ENCODE measurements at regions not wholly inside any gene's neighbourhood (a gene's known extent, or its start where the extent isn't known, plus 50 kb on each side); places are given as distances from the start of the nearest gene placed in this dataset.
"Not testable (repeated sequence)": the region's sequence is repeated elsewhere in the genome, so short reads cannot be mapped to it uniquely, and the experiment has no call there.

DNA sequence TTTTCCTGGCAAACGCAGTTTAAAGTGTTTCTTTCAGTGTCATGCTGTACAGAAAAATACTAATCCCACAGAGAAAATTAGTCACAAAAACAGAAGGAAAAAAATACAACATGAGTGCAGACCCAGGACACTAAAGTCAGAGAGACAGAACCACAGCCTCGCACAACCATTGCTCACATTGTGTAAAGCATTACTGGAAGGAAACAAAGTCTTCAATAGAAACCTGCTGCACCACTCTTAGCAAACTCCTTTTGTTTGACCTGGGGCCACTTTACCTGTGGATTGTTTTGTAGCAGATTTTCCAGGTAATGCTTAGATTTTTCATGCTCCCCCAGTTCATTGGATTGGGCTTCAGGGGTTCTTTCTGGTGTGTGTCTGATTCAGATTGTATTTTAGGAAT, 131.8 kb upstream of the TMLHE start:
- Histone ChIP-seq H3K9me3 (ENCODE audit: control insufficient read depth, insufficient read depth, low read length) (no peaks in the 10 kb centered on the region), H3K4me3 (ENCODE audit: low read depth, low read length) (no peak overlapping the region), H3K27me3 (ENCODE audit: control insufficient read depth, insufficient read depth, low read length) (no peaks in the 10 kb centered on the region), H3K27ac (ENCODE audit: low read depth, low read length) (no peak overlapping the region)
- DNase-seq (ENCODE audit: low read depth, low spot score) = no peak
- CTCF ChIA-PET = no interaction called here
- TF ChIP-seq, protein P1, sequence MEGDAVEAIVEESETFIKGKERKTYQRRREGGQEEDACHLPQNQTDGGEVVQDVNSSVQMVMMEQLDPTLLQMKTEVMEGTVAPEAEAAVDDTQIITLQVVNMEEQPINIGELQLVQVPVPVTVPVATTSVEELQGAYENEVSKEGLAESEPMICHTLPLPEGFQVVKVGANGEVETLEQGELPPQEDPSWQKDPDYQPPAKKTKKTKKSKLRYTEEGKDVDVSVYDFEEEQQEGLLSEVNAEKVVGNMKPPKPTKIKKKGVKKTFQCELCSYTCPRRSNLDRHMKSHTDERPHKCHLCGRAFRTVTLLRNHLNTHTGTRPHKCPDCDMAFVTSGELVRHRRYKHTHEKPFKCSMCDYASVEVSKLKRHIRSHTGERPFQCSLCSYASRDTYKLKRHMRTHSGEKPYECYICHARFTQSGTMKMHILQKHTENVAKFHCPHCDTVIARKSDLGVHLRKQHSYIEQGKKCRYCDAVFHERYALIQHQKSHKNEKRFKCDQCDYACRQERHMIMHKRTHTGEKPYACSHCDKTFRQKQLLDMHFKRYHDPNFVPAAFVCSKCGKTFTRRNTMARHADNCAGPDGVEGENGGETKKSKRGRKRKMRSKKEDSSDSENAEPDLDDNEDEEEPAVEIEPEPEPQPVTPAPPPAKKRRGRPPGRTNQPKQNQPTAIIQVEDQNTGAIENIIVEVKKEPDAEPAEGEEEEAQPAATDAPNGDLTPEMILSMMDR (IDR thresholded peaks at IDR 0.05; ENCODE audit: low read depth, low read length) = no peak
- POLR2A ChIA-PET = no interaction called here

- H3K27ac ChIP-seq (ENCODE audit: low read depth, low read length); CTCF ChIA-PET; H3K27me3 ChIP-seq (ENCODE audit: control insufficient read depth, insufficient read depth, low read length); H3K9me3 ChIP-seq (ENCODE audit: control insufficient read depth, insufficient read depth, low read length); DNase-seq (ENCODE audit: low read depth, low spot score); POLR2A ChIA-PET; H3K4me3 ChIP-seq (ENCODE audit: low read depth, low read length): not testable (repeated sequence)
Observed at GRCh38 chrX:155728335-155728734, 115.6 kb upstream of the TMLHE start.

GRCh38 chrX:155718972-155719586, 106.3 kb upstream of the TMLHE start:
- TF ChIP-seq, protein P1 (IDR thresholded peaks at IDR 0.05; ENCODE audit: low read depth, low read length) = no peak
- H3K27me3 ChIP-seq (ENCODE audit: control insufficient read depth, insufficient read depth, low read length) = no peaks in the 10 kb centered on the region
- H3K4me3 ChIP-seq (ENCODE audit: low read depth, low read length) = no peak overlapping the region
- no peaks in the 10 kb centered on the region; the same call in 1 of the 2 replicates for H3K9me3 ChIP-seq (ENCODE audit: control insufficient read depth, insufficient read depth, low read length)
- ChIA-PET POLR2A (no interaction called here), CTCF (no interaction called here)
- no peak for DNase-seq (ENCODE audit: low read depth, low spot score)
- H3K27ac ChIP-seq (ENCODE audit: low read depth, low read length) = no peak overlapping the region

DNA sequence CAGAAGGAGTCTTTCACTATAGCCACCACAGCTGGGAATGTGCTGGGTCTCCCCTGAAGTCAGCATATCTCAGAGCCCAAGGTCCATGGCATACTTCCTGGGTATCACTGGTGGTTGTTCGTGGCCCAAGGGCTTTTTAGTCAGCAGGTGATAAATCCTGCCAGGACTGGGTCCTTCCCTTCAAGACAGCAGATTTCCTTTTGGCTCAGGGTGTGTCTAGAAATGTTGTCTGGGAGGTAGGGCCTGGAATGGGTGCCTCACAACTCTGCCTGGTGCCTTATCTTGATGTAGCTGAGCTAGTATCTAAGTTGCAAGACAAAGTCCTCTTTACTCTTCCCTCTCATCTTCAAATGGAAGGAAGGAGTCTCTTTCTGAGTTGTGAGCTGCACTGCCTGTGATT, 102.4 kb upstream of the TMLHE start:
- ChIA-PET CTCF (no interaction called here), POLR2A (no interaction called here)
- Histone ChIP-seq H3K4me3 (ENCODE audit: low read depth, low read length) (no peak overlapping the region), H3K27ac (ENCODE audit: low read depth, low read length) (no peak overlapping the region), H3K9me3 (ENCODE audit: control insufficient read depth, insufficient read depth, low read length) (no peaks in the 10 kb centered on the region; the same call in 1 of the 2 replicates), H3K27me3 (ENCODE audit: control insufficient read depth, insufficient read depth, low read length) (no peaks in the 10 kb centered on the region)
- TF ChIP-seq, protein P1 (IDR thresholded peaks at IDR 0.05; ENCODE audit: low read depth, low read length) = no peak
- no peak for DNase-seq (ENCODE audit: low read depth, low spot score)

GRCh38 chrX:155695419-155695818, 82.7 kb upstream of the TMLHE start:
- TF ChIP-seq, protein P1 (IDR thresholded peaks at IDR 0.05; ENCODE audit: low read depth, low read length) = no peak
- POLR2A ChIA-PET = no interaction called here
- no peaks in the 10 kb centered on the region for H3K9me3 ChIP-seq (ENCODE audit: control insufficient read depth, insufficient read depth, low read length)

DNA sequence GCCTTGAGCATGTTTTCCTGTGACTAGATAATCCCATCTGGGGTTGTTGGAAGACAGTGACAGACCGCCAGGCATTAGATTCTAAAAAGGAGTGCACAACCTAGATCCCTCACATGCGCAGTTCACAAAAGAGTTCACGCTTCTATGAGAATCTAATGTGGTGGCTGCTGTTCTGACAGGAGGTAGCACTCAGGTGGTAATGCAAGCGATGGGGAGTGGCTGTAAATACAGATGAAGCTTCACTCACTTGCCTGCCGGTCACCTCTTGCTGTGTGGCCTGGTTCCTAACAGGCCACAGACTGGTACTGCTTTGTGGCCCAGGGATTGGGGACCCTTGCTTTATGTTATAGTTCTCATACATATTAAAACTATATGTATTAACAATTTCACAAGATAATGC, 81.9 kb upstream of the TMLHE start:
- TF ChIP-seq, protein P1 (IDR thresholded peaks at IDR 0.05; ENCODE audit: low read depth, low read length) = no peak
- ChIA-PET CTCF (no interaction called here), POLR2A (no interaction called here)
- Histone ChIP-seq H3K9me3 (ENCODE audit: control insufficient read depth, insufficient read depth, low read length) (no peaks in the 10 kb centered on the region), H3K27ac (ENCODE audit: low read depth, low read length) (no peak overlapping the region), H3K27me3 (ENCODE audit: control insufficient read depth, insufficient read depth, low read length) (no peaks in the 10 kb centered on the region), H3K4me3 (ENCODE audit: low read depth, low read length) (no peak overlapping the region)
- DNase-seq (ENCODE audit: low read depth, low spot score) = no peak

More at GRCh38 chrX:155695419-155695818, 82.7 kb upstream of the TMLHE start:
- no peak for DNase-seq (ENCODE audit: low read depth, low spot score)
- Histone ChIP-seq H3K27me3 (ENCODE audit: control insufficient read depth, insufficient read depth, low read length) (no peaks in the 10 kb centered on the region), H3K27ac (ENCODE audit: low read depth, low read length) (no peak overlapping the region), H3K4me3 (ENCODE audit: low read depth, low read length) (no peak overlapping the region)
- CTCF ChIA-PET = no interaction called here

Data from AG04450 (cell line).